K562 (cell line): ENCODE measurements at regions not wholly inside any gene's neighbourhood (a gene's known extent, or its start where the extent isn't known, plus 50 kb on each side); places are given as distances from the start of the nearest gene placed in this dataset.

Experiments used
- ATAC-seq: fragments of 200-7000 bp; cut with Tn5 transposase; 3 replicates; pipeline ENCODE4 v1.9.1; 2020; ENCODE audit warnings: moderate library complexity
- BruUV-seq: library from RNA; stranded (reverse); fragments of 400-500 nt; replicated peaks from 2 replicates; lab custom pipeline; 2021; lab: Mats Ljungman, UMichigan
- CTCF ChIA-PET: fragments of 300-600 bp; formaldehyde crosslinking; extraction: SDS; loops from one replicate; lab custom pipeline; 2021; ENCODE audit warnings: low intra/inter-chr PET ratio; lab: Yijun Ruan, JAX
- POLR2A ChIA-PET: fragments of 300-600, 350-650 bp; sonication (Branson Sonifier 250); formaldehyde crosslinking; extraction: SDS; loops from one replicate; lab custom pipeline; 2021; ENCODE audit warnings: antibody characterized with exemption, inconsistent platforms; lab: Yijun Ruan, JAX
- DNase-seq, 4 experiments: peaks; one replicate each; pipeline versions ENCODE4 v3.0.0 to v3.0.0-alpha.2; 2011 to 2018; ENCODE audit warnings: low spot score in 3 of 4, mixed read lengths in 3 of 4; ENCODE audit errors: extremely low read depth in 1 of 4
- FAIRE-seq: peaks from 2 replicates; lab custom pipeline; 2011; peaks lifted over from hg19 to GRCh38; lab: Jason Lieb, UNC
- H2AFZ ChIP-seq: 2 replicates; pipeline ENCODE4 v1.6.0; 2011; ENCODE audit warnings: low read depth, low read length, control low read depth, inconsistent platforms
- H3K27ac ChIP-seq: fragments of 200-600 bp; 3 replicates; pipeline ENCODE4 v1.8.0; 2011; ENCODE audit warnings: low read depth, mild to moderate bottlenecking, control low read depth, inconsistent platforms, low read length, moderate library complexity, mixed read lengths; ENCODE audit errors: extremely low read depth
- H3K27me3 ChIP-seq, 2 experiments: fragments of 300-600 bp in 1 of 2; 2 replicates in 1 of 2; 3 replicates in 1 of 2; pipeline versions ENCODE4 v1.6.0 to v1.8.0; 2011; ENCODE audit warnings: inconsistent platforms in 2 of 2, low read length in 2 of 2, mild to moderate bottlenecking in 1 of 2, mixed read lengths in 1 of 2, moderate library complexity in 1 of 2; ENCODE audit not compliant: control insufficient read depth in 2 of 2, insufficient read depth in 2 of 2
- H3K36me3 ChIP-seq: fragments of 300-600 bp; 3 replicates; pipeline ENCODE4 v1.8.0; 2011; ENCODE audit warnings: mild to moderate bottlenecking, low read length, inconsistent platforms; ENCODE audit not compliant: control insufficient read depth, insufficient read depth
- H3K4me1 ChIP-seq, 2 experiments: fragments of 200-600 bp in 1 of 2; replicated peaks in 1 of 2; 2 replicates in 1 of 2; 3 replicates in 1 of 2; pipeline versions ENCODE4 v1.5.1 to v1.8.0; 2011; ENCODE audit warnings: inconsistent platforms in 2 of 2, low read length in 2 of 2, mild to moderate bottlenecking in 1 of 2, mixed read lengths in 1 of 2, moderate library complexity in 1 of 2; ENCODE audit not compliant: control insufficient read depth in 2 of 2, insufficient read depth in 2 of 2
- H3K4me2 ChIP-seq: 2 replicates; pipeline ENCODE4 v1.6.1; 2011; ENCODE audit warnings: low read length, control low read depth, inconsistent platforms, mixed read lengths; ENCODE audit not compliant: insufficient read depth
- H3K4me3 ChIP-seq: fragments of 200-600 bp; sonication (generic), shearing (Covaris generic); 2 replicates; pipeline ENCODE4 v1.5.1; 2016; ENCODE audit warnings: control low read depth, inconsistent platforms
- H3K79me2 ChIP-seq: fragments of 200-600 bp; 3 replicates; pipeline ENCODE4 v1.8.0; 2011; ENCODE audit warnings: low read length, inconsistent platforms; ENCODE audit not compliant: control insufficient read depth, insufficient read depth
- H3K9ac ChIP-seq, 2 experiments: 2 replicates each; pipeline versions ENCODE4 v1.6.0 to v1.6.1; 2011; ENCODE audit warnings: low read depth in 2 of 2, low read length in 2 of 2, control low read depth in 1 of 2, inconsistent platforms in 1 of 2, mild to moderate bottlenecking in 1 of 2, mixed read lengths in 1 of 2; ENCODE audit not compliant: insufficient read depth in 1 of 2
- H3K9me1 ChIP-seq: one replicate; pipeline ENCODE4 v1.6.0; 2011; ENCODE audit warnings: inconsistent platforms, mild to moderate bottlenecking, low read length, moderate library complexity; ENCODE audit not compliant: control insufficient read depth, insufficient read depth
- H3K9me3 ChIP-seq: replicated peaks from 2 replicates; pipeline ENCODE4 v1.5.1; 2011; ENCODE audit warnings: low read depth, low read length, inconsistent platforms; ENCODE audit not compliant: control insufficient read depth, insufficient read depth
- H4K20me1 ChIP-seq: replicated peaks from 2 replicates; pipeline ENCODE4 v1.6.1; 2011; ENCODE audit warnings: low read length, inconsistent platforms, mixed read lengths; ENCODE audit not compliant: control insufficient read depth, insufficient read depth
- ARNT ChIP-seq, 2 experiments: fragments of 450-650 bp; IDR thresholded peaks; 2 replicates each; pipeline ENCODE4 v1.6.1; 2016; ENCODE audit warnings: mild to moderate bottlenecking in 1 of 2
- CCNT2 ChIP-seq: IDR thresholded peaks from 2 replicates; pipeline ENCODE4 v1.6.1; 2011; ENCODE audit warnings: borderline replicate concordance, low read depth, mild to moderate bottlenecking, moderate library complexity, mixed read lengths, low read length; ENCODE audit not compliant: insufficient read length; ENCODE audit errors: extremely low read depth
- FOS ChIP-seq: IDR thresholded peaks from 3 replicates; pipeline ENCODE4 v1.6.1; 2011; ENCODE audit not compliant: insufficient read length; ENCODE audit errors: extremely low read depth
- KHSRP ChIP-seq: fragments of 450-650 bp; IDR thresholded peaks from 2 replicates; pipeline ENCODE4 v1.6.1; 2017
- MEF2D ChIP-seq: conservative IDR thresholded peaks from 2 replicates; pipeline ENCODE4 v1.6.1; 2016; ENCODE audit warnings: low read depth, missing genetic modification characterization, missing compliant biosample characterization
- NFE2L1 ChIP-seq: fragments of 450-650 bp; IDR thresholded peaks from 2 replicates; pipeline ENCODE4 v1.6.1; 2016; ENCODE audit warnings: missing genetic modification characterization, low read depth, mild to moderate bottlenecking, missing compliant biosample characterization, moderate library complexity, borderline replicate concordance
- TEAD2 ChIP-seq: fragments of 450-650 bp; IDR thresholded peaks from 2 replicates; pipeline ENCODE4 v1.6.1; 2016; ENCODE audit warnings: missing genetic modification characterization, control low read depth, missing compliant biosample characterization
- WGBS: fragments of 100-300 bp; shearing (Covaris generic); methylation state at CpG from one replicate; pipeline ENCODE4 v1.1.6; 2016; ENCODE audit warnings: low coverage, mixed read lengths; ENCODE audit not compliant: insufficient coverage; ENCODE audit errors: missing lambda C conversion rate; 5-methylcytosine and 5-hydroxymethylcytosine counted together
- in situ Hi-C: fragments of 300-500 bp; cut with MboI; formaldehyde crosslinking; loops from 4 replicates; pipeline ENCODE4 v1.15.0; 2018; ENCODE audit warnings: inconsistent platforms, mixed read lengths
- intact Hi-C: fragments of 100-400 bp; cut with micrococcal nuclease; formaldehyde crosslinking; loops from 2 replicates; pipeline ENCODE4 v1.14.2; 2022
- TF ChIP-seq, protein P1 (sequence below): fragments of 450-650 bp; IDR thresholded peaks from 2 replicates; pipeline ENCODE4 v1.7.1; 2018; ENCODE audit warnings: mild to moderate bottlenecking, low read depth; ENCODE audit not compliant: partially characterized antibody
- TF ChIP-seq, protein P2 (sequence below): fragments of 450-650 bp; conservative IDR thresholded peaks from 2 replicates; pipeline ENCODE4 v1.6.1; 2016; ENCODE audit warnings: missing genetic modification characterization, low read depth, mild to moderate bottlenecking, missing compliant biosample characterization, moderate library complexity
- TF ChIP-seq, protein P3 (sequence below): fragments of 450-650 bp; formaldehyde crosslinking; IDR thresholded peaks from 2 replicates; pipeline ENCODE4 v1.4.0; 2022; ENCODE audit warnings: missing genetic modification characterization

DNA sequence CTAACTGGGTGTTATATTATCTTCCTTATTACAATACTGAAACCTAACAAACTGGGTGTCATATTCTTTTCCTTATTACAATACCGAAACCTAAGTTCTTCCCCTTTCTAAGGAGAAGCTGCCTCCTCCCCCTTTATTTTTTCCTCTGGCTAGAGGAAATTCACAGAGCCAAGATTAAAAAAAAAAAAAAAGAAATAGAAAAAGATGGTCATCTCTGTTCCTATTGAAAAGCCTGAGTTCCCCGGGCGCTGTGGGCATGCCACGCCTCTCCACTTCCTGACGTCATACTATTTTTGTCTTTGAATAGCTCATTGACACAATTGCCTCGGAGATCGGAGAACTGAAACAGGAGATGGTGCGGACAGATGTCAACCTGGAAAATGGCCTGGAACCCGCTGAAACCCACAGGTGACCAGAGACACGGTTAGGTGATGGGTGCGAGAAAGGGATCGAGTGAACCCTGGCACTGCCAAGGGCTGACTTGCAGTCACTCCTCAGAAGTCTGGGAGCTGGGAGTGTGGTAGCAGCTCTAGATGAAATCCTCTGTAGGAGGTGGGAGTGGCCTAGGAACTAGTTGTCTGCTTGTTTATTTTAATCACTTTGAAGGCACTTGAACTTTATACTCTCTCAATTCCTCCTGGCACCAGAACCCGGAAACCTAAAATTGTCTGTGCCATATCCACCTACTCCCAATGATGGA, 82.2 kb upstream of the NAA20 start:
- Histone ChIP-seq H3K27me3 (peaks cover 2 to 8% of the 10 kb centered on the region in 2 experiments; a peak in 2 of 5 replicates), H2AFZ (no peak overlapping the region), H3K9me3 (no peaks in the 10 kb centered on the region), H3K79me2 (no peaks in the 10 kb centered on the region), H3K4me3 (no peak overlapping the region), H3K9ac (no peak overlapping the region), H3K36me3 (no peaks in the 10 kb centered on the region), H3K9me1 (no peaks in the 10 kb centered on the region), H3K4me1 (no peaks in the 10 kb centered on the region), H3K4me2 (no peak overlapping the region), H4K20me1 (no peaks in the 10 kb centered on the region), H3K27ac (no peak overlapping the region)
- ChIA-PET CTCF (no interaction called here), POLR2A (no interaction called here)
- in situ Hi-C loops, result no loop called here
- TF ChIP-seq ARNT (IDR thresholded peaks at IDR 0.05) (no peak), FOS (no peak), TEAD2 (no peak), CCNT2 (no peak), NFE2L1 (tag) (no peak), KHSRP (no peak), MEF2D (tag) (no peak)
- TF ChIP-seq, protein P1, sequence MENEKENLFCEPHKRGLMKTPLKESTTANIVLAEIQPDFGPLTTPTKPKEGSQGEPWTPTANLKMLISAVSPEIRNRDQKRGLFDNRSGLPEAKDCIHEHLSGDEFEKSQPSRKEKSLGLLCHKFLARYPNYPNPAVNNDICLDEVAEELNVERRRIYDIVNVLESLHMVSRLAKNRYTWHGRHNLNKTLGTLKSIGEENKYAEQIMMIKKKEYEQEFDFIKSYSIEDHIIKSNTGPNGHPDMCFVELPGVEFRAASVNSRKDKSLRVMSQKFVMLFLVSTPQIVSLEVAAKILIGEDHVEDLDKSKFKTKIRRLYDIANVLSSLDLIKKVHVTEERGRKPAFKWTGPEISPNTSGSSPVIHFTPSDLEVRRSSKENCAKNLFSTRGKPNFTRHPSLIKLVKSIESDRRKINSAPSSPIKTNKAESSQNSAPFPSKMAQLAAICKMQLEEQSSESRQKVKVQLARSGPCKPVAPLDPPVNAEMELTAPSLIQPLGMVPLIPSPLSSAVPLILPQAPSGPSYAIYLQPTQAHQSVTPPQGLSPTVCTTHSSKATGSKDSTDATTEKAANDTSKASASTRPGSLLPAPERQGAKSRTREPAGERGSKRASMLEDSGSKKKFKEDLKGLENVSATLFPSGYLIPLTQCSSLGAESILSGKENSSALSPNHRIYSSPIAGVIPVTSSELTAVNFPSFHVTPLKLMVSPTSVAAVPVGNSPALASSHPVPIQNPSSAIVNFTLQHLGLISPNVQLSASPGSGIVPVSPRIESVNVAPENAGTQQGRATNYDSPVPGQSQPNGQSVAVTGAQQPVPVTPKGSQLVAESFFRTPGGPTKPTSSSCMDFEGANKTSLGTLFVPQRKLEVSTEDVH, result no peak
- TF ChIP-seq, protein P2, sequence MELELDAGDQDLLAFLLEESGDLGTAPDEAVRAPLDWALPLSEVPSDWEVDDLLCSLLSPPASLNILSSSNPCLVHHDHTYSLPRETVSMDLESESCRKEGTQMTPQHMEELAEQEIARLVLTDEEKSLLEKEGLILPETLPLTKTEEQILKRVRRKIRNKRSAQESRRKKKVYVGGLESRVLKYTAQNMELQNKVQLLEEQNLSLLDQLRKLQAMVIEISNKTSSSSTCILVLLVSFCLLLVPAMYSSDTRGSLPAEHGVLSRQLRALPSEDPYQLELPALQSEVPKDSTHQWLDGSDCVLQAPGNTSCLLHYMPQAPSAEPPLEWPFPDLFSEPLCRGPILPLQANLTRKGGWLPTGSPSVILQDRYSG, result no peak
- TF ChIP-seq, protein P3, sequence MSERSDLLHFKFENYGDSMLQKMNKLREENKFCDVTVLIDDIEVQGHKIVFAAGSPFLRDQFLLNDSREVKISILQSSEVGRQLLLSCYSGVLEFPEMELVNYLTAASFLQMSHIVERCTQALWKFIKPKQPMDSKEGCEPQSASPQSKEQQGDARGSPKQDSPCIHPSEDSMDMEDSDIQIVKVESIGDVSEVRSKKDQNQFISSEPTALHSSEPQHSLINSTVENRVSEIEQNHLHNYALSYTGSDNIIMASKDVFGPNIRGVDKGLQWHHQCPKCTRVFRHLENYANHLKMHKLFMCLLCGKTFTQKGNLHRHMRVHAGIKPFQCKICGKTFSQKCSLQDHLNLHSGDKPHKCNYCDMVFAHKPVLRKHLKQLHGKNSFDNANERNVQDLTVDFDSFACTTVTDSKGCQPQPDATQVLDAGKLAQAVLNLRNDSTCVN, result no peak
- DNase-seq (no peak), ATAC-seq (no peak), FAIRE-seq (no peak)
- intact Hi-C loops, result no loop called here
- no TSS peak for BruUV-seq
- 2% methylated on average over 11 of the region's 13 CpGs for WGBS
